CD4-positive, alpha-beta T cell treated with Interleukin-6 for 4 hours (primary cell): ENCODE measurements at regions not wholly inside any gene's neighbourhood (a gene's known extent, or its start where the extent isn't known, plus 50 kb on each side); places are given as distances from the start of the nearest gene placed in this dataset.
"Not testable (repeated sequence)": the region's sequence is repeated elsewhere in the genome, so short reads cannot be mapped to it uniquely, and the experiment has no call there.

ENCODE experiments used
- DNase-seq: peaks from one replicate; pipeline ENCODE4 v3.0.0-alpha.2; 2020; ENCODE audit warnings: mixed read lengths

DNA sequence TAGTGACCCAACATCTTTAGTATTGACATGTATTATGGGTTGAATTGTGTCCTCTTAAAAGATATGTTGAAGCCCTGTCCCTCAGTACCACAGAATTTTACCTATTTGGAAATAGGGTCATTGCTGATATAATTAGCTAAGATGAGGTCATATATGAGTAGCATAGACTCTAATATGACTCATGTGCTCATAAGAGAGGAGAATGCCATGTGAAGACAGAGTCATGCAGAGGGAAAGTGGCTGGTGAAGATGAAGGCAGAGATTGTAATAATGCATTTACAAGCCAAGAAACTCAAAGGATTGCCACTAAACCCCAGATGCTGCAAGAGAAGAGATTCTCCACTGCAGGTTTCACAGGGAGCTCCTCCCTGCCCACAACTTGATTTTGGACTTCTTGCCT is 496.4 kb downstream of the KIF20B start:
- no peak for DNase-seq

DNA sequence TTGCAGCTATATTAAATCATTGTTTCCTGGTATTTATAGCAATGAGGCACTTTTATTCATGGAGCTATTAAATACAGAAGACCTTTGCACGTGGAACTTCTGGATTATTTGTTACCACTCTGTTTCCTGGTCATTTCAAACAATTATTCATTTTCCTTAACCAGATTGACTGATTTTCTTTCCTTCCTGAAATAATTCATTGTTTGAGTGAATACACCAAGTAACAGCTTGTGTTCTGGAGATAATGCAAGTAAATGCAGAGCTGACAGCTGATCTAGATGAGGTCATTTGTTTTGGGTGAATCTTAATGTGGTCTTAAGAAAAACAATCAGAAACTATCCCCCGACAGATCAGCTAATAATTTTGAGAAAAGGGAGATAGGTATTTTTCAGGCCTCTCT is 497.7 kb downstream of the KIF20B start:
- no peak for DNase-seq

DNA sequence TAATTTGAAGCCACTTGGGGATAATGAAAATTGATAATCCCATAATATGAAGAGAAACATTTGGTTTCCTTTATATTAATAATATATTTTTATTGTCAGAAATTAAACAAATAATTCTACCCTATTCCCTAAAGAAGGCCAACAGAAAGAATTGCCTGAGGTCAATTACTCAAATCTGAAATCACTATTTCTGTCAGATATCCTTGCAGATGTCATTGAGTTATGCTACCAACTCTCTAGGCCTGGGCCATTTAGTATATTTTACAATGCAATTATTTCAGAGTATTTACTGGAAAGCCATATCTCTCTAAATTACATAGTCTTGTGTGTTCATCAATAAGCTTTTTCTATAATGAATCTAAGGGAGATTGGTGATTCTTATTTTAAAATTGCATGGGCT is 498.1 kb downstream of the KIF20B start:
- no peak for DNase-seq

DNA sequence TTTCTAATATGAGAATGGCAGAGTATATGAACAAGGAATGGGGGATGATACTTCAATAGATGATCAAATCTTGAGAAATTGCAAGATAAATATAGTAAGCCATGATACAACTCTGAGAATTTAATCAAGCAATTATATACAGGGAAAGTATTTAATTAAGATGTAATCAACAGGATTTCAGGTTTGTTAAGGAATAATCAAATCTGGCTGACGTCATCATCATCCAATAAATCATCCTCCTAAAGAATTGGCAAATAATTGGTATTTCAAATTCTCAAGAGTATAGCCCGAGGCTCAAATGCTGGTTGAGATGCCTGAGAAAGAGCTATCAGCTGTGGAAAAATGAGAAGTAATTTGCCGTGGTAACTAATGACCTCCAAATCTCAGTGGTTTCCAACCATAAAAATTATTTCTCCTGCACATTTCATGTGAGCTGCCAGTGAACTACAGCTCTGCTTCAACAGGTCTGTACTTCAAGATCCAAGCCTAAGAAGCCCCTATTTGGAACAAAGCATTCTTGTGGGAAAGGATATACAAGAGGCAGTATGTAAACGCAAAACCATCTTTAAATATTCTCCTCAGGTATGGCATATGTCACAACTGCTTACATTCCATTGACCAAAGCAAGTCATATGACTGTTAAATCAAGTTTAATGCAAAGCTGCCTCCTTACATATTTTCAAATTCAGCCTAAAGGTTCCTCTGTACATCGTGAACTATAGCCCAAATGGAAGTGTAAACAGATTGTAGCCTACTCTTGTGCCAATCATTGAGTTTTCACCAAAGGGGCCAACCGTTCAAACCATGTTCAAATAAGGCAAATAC is 503.0 kb downstream of the KIF20B start:
- no peak for DNase-seq

DNA sequence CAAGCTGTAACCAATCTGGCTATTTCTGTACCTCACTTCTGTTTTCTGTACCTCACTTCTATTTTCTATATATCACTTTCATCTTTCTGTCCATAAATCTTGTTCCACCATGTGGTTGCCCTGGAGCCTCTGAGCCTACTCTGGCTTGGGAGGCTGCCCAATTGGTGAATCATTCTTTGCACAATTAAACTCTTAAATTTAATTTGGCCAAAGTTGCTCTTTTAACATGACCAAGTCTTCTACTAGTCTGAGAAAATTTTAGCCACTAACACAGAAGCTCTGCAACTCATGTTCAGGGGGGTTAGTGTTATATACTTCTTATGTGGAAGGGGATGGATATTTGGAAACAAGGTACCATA is 503.5 kb downstream of the KIF20B start:
- no peak for DNase-seq

DNA sequence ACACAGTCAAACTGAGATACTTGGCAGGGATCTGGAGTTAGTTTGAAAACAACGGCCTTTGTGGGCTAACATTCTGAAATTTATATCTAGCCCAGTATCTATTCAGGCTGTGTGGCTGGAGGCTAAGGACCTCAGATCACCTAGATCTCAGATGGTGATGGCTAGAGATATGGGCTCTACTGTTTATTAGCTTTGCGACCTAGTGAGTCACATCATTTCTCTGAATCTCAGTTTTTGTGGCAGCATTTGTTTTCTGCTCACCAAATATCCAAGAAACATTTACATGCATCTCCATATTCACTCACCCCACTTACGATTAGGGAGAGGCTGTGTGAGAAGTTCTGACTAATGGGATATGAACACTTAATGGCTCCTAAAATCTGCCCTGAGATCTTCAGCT is 503.9 kb downstream of the KIF20B start:
- DNase-seq, result no peak

DNA sequence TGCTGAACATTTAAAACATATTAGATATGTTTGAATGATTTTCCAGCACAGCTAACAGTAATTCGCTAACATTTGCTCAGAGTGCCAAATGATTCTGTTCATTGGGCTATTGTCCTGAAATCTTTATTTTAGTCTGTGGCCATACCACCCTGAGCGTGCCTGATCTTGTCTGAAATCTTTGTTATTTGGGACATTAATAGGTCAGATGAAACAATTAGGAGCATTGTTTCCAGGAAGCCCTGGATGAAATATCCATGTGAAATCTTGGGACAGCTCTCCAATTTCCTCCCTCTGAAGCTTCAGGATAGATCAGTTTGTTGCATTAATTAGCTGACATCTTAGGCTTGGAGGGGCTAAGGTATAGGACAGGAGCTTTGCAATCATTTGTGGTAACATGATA is 512.0 kb downstream of the KIF20B start:
- no peak for DNase-seq

DNA sequence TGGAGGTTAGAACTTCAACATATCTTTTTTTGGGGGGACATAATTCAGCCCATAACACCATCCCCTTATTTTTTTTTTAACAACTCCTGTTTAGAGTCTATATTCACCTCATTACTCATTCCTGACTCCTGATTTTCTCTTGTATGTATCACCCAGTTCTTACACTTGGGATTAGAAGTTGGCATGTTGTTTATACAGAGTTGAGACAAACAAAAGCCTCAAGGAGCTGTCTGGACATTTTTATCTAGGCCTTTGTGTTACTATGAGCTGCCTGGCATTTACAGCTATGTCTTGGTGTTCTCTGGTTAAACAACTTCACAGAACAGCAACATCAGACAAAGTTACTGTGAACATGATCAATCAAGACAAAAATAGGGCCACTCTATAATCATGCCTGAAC is 517.5 kb downstream of the KIF20B start:
- no peak for DNase-seq

DNA sequence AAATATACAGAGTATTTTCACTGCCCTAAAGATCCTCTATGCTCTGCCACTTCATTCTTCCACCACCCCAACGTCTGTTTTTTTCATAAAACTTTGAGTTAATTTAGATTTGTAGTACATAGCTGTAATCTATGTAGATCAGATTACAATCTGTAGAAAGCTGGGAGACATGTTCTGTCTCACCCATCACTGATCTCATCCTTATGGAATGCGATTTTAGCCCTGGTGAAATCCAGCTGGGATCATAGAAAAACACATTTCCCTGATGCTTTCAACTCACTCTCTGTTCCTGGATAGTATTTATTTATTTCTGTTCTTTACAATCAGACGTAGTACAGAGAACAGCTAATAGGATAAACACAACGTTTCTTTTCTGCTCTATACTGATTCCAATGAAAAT is 521.0 kb downstream of the KIF20B start:
- no peak for DNase-seq

DNA sequence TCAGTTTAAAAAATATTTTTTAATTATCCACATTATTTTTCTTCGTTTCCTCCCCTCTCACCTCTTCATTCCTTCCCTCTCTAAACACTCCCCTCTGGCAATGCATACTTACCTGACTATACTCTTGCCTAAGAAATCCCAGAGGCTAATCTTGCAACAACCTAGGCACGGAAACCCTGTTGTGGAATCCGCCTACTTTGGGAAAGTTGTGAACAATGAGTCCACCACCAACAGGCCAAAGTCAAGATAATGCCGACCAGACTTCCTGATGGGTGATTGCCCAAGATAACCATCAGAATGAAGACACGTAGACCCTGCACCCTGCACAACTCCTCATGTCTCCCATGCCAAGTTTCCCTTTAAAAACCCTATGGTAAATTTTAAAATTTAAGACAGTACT is 521.5 kb downstream of the KIF20B start:
- no peak for DNase-seq

DNA sequence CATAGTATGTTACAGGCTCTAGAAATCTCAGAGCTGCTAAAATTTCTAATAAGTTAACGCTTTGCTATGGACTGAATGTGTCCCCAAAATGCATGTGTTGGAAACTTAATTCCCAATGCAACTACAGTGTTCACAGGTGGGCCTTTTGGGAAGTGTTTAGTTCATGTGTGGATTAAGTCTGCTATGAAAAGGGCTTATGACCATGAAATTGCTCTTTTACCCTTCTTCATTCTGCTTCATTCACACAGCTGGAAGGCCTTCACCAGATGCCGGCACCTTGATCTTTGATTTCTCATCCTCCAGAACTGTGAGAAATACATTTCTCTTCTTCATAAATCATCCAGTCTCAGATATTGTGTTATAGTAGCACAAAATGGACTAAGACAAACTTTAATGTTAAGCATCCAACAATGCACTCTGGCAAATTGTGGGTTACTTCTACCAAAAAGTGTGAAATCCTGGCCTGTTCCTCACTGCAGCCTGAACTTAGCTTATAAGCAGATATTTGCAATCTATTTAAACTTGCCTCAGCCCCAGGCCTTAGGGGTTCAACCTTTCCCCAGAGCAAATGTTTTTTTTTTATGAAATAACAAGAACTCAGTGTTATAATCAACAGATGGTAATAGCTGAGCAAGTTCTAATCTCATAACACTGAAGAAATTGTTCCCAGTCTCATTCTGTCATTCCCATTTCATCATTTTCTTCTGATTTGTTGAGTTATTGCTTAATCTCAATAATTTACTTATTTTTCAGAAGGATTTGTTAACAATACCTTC is 523.6 kb downstream of the KIF20B start:
- no peak for DNase-seq

DNA sequence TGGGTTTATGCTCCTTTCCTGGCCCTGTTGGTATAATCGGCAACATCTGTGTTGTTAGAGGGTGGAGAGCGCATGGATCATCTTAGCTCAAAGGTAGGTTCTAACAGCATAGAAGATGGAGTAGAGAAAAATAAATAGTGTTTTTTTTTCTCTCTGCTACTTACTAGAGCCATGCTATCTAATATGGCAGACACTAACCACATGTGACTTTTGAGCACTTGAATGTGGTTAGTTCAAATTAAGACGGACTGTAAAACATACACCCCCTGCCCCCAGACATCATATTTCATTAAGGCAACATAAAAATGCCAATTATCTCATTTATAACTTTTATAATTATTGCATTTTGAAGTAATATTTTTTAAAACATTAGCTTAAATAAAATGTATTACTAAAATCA is 525.1 kb downstream of the KIF20B start:
- DNase-seq, result no peak

DNA sequence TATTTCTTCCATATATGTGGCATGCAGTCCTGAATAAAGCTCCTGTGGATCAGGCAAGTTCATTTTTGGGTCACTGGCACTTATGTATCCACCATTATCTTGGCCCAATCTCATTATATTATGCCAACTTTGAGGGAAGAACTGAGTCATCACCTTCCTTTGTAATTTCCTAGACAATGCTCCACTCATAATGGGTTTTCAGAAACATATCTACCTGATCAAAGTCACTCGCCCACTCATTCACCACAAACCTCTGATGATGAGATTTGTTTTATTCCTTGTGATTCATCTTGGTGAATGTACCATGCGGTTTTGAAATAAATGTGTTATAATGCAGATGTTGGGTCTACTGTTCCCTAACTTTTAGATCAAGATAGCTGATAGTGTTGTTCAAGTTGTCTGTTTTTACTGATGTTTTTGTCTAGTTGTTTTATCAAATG is 525.8 kb downstream of the KIF20B start:
- no peak for DNase-seq

DNA sequence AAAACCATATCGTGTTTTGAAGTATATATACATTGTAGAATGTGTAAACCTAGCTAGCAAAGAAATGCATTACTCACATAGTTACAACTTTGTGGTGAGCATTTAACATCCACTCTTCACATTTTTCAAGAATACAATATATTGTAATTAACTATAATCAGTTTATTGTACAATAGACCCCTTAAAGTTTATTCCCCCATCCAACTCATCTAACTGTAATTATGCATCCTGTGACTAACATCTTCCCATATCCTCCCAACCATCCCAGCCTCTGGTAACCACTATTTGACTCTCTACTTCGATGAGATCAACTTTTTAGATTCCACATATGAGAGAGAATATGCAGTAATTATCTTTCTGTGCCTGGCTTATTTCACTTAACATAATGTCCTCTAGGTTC is 526.4 kb downstream of the KIF20B start:
- no peak for DNase-seq

DNA sequence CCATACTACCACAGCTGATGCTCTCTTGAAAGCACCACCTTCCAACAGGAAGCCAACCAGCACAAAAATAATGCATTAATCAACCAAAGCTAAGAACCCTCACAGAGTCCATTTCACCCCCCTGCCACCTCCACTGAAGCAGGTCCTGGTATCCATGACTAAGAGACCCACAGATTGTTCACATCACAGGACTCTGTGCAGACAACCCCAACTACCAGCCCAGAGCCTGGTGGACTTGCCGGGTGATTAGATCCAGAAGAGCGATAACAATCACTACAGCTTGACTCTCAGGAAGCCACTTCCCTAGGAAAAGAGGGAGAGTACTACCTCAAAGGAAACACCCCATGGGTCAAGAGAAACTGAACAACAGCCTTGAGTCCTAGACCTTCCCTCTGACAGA is 528.1 kb downstream of the KIF20B start:
- no peak for DNase-seq

DNA sequence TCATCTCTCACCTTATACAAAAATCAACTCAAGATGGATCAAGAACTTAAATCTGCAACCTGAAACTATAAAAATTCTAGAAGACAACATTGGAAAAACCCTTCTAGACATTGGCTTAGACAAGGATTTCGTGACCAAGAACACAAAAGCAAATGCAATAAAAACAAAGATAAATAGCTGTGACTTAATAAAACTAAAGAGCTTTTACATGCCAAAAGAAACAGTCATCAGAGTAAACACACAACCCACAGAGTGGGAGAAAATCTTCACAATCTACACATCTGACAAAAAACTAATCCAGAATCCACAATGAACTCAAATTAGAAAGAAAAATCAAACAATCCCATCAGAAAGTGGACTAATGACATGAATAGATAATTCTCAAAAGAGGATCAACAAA is 532.4 kb downstream of the KIF20B start:
- DNase-seq, result not testable (repeated sequence)

DNA sequence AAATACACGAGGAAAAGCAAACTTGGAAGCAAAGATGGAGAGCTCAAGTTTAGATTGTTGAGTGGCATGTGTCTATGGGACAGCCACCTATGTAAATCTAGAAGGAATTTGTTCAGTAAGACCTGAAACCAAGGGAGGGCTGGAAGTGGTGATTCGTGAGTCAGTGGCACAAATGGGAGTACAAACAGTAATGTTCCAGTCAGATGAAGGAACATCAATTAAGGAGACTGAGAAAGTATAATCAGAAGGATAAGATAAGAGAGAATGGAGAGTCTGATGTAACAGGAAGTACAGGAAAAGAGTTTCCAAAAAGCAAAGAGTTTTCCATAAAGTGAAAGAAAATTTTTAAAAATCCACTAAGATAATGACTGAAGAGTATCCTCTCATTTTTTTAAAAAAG is 544.2 kb downstream of the KIF20B start:
- no peak for DNase-seq

DNA sequence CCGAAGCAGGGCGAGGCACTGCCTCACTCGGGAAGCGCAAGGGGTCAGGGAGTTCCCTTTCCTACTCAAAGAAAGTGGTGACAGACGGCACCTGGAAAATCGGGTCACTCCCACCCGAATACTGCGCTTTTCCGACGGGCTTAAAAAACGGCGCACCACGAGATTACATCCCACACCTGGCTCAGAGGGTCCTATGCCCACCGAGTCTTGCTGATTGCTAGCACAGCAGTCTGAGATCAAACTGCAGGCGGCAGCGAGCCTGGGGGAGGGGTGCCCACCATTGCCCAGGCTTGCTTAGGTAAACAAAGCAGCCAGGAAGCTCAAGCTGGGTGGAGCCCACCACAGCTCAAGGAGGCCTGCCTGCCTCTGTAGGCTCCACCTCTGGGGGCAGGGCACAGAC is 549.4 kb downstream of the KIF20B start:
- DNase-seq, result not testable (repeated sequence)

DNA sequence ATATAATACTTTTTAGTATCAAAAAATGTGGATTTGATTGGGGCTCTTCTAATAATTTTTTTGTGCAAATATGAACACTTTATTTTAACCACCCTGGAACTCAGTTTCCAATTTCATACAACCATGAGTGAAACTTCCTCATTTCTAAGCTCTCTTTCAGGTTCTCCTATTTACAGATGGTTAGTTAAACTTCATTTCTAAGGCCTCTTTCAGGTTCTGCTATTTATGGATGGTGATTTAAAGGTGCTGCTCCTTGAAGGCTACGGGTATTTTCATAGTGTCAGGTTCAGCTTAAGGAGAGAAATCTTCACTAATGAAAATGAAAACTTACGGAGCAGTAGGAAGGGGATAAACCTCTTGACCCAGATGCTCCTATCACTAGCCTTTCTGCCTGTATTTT is 568.3 kb downstream of the KIF20B start:
- no peak for DNase-seq

DNA sequence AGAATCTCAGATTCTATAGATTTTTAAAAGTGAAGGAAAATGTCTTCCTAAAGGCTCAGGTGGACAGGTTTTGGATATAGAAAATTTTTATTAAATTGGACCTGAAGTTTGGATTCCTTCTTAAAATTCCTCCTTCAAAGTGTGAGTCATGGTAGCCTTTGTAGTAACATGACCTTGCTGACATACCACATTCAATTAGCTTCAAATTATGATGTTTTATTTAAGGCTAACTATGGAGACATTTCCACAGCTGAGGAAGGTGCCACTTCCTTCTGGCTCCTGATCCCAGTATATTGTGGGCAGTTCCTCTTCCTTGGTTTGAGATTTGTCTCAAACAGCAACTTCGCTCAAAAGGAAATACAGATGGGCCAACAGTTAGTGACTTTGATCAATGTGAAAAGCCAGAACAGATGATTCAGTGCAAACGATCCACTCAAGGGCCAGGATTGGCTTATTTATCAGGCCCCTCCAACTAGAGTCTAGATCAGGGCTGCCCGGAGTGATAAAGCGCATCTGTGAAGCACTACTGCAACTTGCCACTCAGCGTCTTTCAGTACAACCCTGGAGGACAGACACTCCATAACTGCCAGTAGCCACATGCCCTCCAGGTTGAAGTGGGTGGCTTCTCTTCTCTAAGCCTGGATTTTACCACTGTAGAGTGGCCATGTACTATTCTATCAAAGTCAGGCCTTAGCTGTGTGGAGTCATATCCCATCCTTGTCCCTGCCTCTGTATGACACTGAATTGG is 573.5 kb downstream of the KIF20B start:
- DNase-seq, result no peak

DNA sequence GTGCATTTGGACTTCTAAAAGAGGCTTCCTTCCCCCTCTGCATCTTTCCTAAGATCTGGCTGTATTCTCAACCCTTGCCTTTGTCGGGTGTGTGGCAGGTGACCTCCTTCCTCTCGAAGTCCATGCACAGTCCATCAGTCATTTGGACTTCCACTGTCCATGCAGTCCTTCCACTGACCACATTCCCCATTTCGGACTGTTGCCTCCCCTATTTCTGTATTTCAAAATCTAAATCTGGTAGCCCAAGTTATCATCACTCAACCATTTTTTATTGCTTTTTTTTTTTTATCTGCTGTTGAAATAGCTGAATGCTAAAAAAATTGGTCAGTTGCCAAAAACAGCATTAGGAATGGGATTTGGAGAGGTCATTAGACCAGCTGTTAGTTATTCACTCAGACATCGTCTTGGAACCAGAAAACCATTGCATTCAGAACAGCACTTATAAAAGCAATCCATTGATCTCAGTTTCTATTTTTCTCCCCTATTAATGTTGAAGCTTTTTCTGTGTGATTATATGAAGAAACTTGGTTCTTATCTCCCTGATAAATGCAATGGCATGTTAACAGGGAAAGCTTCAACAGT is 575.6 kb downstream of the KIF20B start:
- DNase-seq, result no peak

DNA sequence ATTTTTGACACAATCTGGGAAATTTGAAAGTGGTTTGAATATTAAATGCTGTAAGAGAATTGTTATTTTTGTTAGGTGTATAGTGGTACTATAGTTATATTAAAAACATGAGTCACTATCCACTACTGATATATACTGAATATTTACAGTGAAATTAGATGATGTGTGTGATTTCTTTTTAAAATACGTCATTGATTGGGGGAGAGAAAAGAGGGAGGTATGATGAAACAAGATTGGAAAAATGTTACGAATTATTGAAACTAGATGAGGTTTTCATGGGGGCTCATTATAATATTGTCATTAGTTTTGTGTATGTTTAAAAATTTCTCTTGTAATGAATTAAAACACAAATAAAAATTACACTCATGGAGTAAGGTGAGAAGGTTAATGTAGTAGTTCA is 571.4 kb downstream of the HTR7 start:
- no peak for DNase-seq

DNA sequence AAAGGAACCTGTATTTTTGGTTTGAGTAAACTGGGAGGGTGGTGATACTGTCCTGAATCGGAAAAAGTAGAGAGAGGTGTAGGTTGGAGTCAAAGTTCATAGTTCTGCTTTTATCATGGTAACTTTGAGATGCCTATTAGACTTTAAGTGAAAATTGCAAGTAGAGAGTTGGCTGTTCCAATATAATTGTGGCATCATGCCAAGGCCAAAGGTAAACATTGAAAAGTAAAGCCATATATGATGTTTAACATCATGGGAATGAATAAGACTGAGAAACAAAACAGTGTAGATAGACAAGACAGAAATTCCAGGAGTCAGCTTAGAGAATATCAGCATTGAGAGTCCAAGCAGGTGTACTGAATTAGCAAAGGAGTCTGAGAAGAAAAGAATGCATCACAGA is 570.9 kb downstream of the HTR7 start:
- DNase-seq, result no peak
